H9 (cell line): ENCODE measurements at regions not wholly inside any gene's neighbourhood (a gene's known extent, or its start where the extent isn't known, plus 50 kb on each side); places are given as distances from the start of the nearest gene placed in this dataset.

Source experiments
- DNase-seq: peaks from one replicate; pipeline ENCODE4 v3.0.0-alpha.2; 2017
- H2AFZ ChIP-seq: one replicate; pipeline ENCODE4 v1.6.1; 2013; ENCODE audit warnings: mild to moderate bottlenecking, low read length, control low read depth, moderate library complexity
- H2AK5ac ChIP-seq: 2 replicates; pipeline ENCODE4 v1.6.1; 2013; ENCODE audit warnings: low read length, control low read depth, mixed read lengths; ENCODE audit not compliant: insufficient read length
- H2BK120ac ChIP-seq: one replicate; pipeline ENCODE4 v1.6.1; 2013; ENCODE audit warnings: low read depth, mild to moderate bottlenecking, low read length, control low read depth, inconsistent platforms; ENCODE audit not compliant: poor library complexity, severe bottlenecking
- H2BK12ac ChIP-seq: 2 replicates; pipeline ENCODE4 v1.6.1; 2013; ENCODE audit warnings: low read length, control low read depth, mixed read lengths, low read depth; ENCODE audit not compliant: insufficient read length
- H2BK15ac ChIP-seq: 2 replicates; pipeline ENCODE4 v1.6.1; 2013; ENCODE audit warnings: low read depth, low read length, control low read depth
- H2BK20ac ChIP-seq: one replicate; pipeline ENCODE4 v1.6.1; 2013; ENCODE audit warnings: low read depth, mild to moderate bottlenecking, low read length, control low read depth, inconsistent platforms; ENCODE audit not compliant: poor library complexity, severe bottlenecking
- H2BK5ac ChIP-seq: 2 replicates; pipeline ENCODE4 v1.6.1; 2013; ENCODE audit warnings: low read length, control low read depth, mixed read lengths; ENCODE audit not compliant: insufficient read length
- H3K14ac ChIP-seq: 2 replicates; pipeline ENCODE4 v1.6.1; 2013; ENCODE audit warnings: low read length, control low read depth; ENCODE audit not compliant: insufficient read depth
- H3K18ac ChIP-seq: 2 replicates; pipeline ENCODE4 v1.6.1; 2013; ENCODE audit warnings: low read depth, mild to moderate bottlenecking, mixed read lengths, low read length, control low read depth; ENCODE audit not compliant: insufficient read length
- H3K23ac ChIP-seq: 2 replicates; pipeline ENCODE4 v1.6.1; 2013; ENCODE audit warnings: low read length, control low read depth, mixed read lengths, low read depth; ENCODE audit not compliant: insufficient read length
- H3K23me2 ChIP-seq: 2 replicates; pipeline ENCODE4 v1.6.1; 2013; ENCODE audit warnings: low read depth, mild to moderate bottlenecking, mixed read lengths, low read length, control low read depth; ENCODE audit not compliant: insufficient read length, poor library complexity, severe bottlenecking
- H3K27ac ChIP-seq: 2 replicates; pipeline ENCODE4 v1.5.1; 2013; ENCODE audit warnings: low read length, control low read depth, mixed read lengths, low read depth; ENCODE audit not compliant: insufficient read length
- H3K27me3 ChIP-seq: 2 replicates; pipeline ENCODE4 v1.6.1; 2013; ENCODE audit warnings: low read length, control low read depth, inconsistent platforms; ENCODE audit not compliant: insufficient read depth
- H3K4ac ChIP-seq: 2 replicates; pipeline ENCODE4 v1.6.1; 2013; ENCODE audit warnings: low read depth, mild to moderate bottlenecking, control low read depth, inconsistent platforms, low read length, moderate library complexity
- H3K4me1 ChIP-seq: 2 replicates; pipeline ENCODE4 v1.6.1; 2013; ENCODE audit warnings: low read length, control low read depth, inconsistent platforms; ENCODE audit not compliant: insufficient read depth
- H3K4me2 ChIP-seq: 2 replicates; pipeline ENCODE4 v1.6.1; 2013; ENCODE audit warnings: low read length, control low read depth, mixed read lengths; ENCODE audit not compliant: insufficient read length, insufficient read depth
- H3K56ac ChIP-seq: 2 replicates; pipeline ENCODE4 v1.6.1; 2013; ENCODE audit warnings: low read depth, mild to moderate bottlenecking, mixed read lengths, low read length, control low read depth; ENCODE audit not compliant: insufficient read length
- H3K79me1 ChIP-seq: 2 replicates; pipeline ENCODE4 v1.6.1; 2013; ENCODE audit warnings: low read depth, mild to moderate bottlenecking, moderate library complexity, low read length, control low read depth, inconsistent platforms; ENCODE audit not compliant: insufficient read depth, poor library complexity, severe bottlenecking
- H3K79me2 ChIP-seq: 2 replicates; pipeline ENCODE4 v1.6.1; 2013; ENCODE audit warnings: low read length, control low read depth, inconsistent platforms; ENCODE audit not compliant: insufficient read depth
- H3K9ac ChIP-seq: 2 replicates; pipeline ENCODE4 v1.6.1; 2013; ENCODE audit warnings: low read length, control low read depth, mixed read lengths; ENCODE audit not compliant: insufficient read length; ENCODE audit errors: extremely low read depth
- H3K9me3 ChIP-seq: one replicate; pipeline ENCODE4 v1.6.1; 2013; ENCODE audit warnings: low read depth, low read length, inconsistent platforms; ENCODE audit not compliant: control insufficient read depth
- H3T11ph ChIP-seq: one replicate; pipeline ENCODE4 v1.6.1; 2013; ENCODE audit warnings: mild to moderate bottlenecking, low read length, control low read depth, inconsistent platforms
- H4K20me1 ChIP-seq: one replicate; pipeline ENCODE4 v1.6.1; 2013; ENCODE audit not compliant: control insufficient read depth, insufficient read length, insufficient read depth
- H4K5ac ChIP-seq: 2 replicates; pipeline ENCODE4 v1.6.1; 2013; ENCODE audit warnings: low read depth, mild to moderate bottlenecking, mixed read lengths, low read length, control low read depth; ENCODE audit not compliant: insufficient read length
- H4K8ac ChIP-seq: replicated peaks from 2 replicates; pipeline ENCODE4 v1.6.1; 2013; ENCODE audit warnings: low read length, control low read depth, mixed read lengths, low read depth; ENCODE audit not compliant: insufficient read length
- H4K91ac ChIP-seq: 2 replicates; pipeline ENCODE4 v1.6.1; 2013; ENCODE audit warnings: low read depth, mild to moderate bottlenecking, moderate library complexity, mixed read lengths, low read length, control low read depth; ENCODE audit not compliant: insufficient read length
- H3K27ac Mint-ChIP-seq, 3 experiments: 2 replicates in 2 of 3; 3 replicates in 1 of 3; pipeline ENCODE4 v1.8.0; 2020 to 2021; ENCODE audit warnings: mixed read lengths in 3 of 3, mild to moderate bottlenecking in 1 of 3, moderate library complexity in 1 of 3
- H3K27me3 Mint-ChIP-seq: 2 replicates; pipeline ENCODE4 v1.8.0; 2021; ENCODE audit warnings: low read depth, mild to moderate bottlenecking, moderate library complexity, mixed read lengths
- H3K36me3 Mint-ChIP-seq, 3 experiments: 2 replicates in 2 of 3; 3 replicates in 1 of 3; pipeline ENCODE4 v1.8.0; 2020 to 2021; ENCODE audit warnings: low read depth in 3 of 3, mixed read lengths in 3 of 3; ENCODE audit not compliant: insufficient read depth in 1 of 3
- H3K4me1 Mint-ChIP-seq, 2 experiments: 2 replicates each; pipeline ENCODE4 v1.8.0; 2020; ENCODE audit warnings: mixed read lengths in 2 of 2
- H3K4me3 Mint-ChIP-seq, 2 experiments: 2 replicates in 1 of 2; 3 replicates in 1 of 2; pipeline ENCODE4 v1.8.0; 2020 to 2021; ENCODE audit warnings: mild to moderate bottlenecking in 2 of 2, mixed read lengths in 2 of 2, moderate library complexity in 1 of 2
- H3K9me3 Mint-ChIP-seq, 2 experiments: 2 replicates in 1 of 2; 3 replicates in 1 of 2; pipeline ENCODE4 v1.8.0; 2020; ENCODE audit warnings: mild to moderate bottlenecking in 2 of 2, mixed read lengths in 2 of 2, moderate library complexity in 1 of 2
- WGBS: extraction: QIAGEN DNeasy Blood & Tissue Kit; methylation state at CpG from one replicate; pipeline ENCODE4 v1.1.7; 2013; ENCODE audit warnings: missing lambda C conversion rate, low lambda C conversion rate, mixed read lengths; ENCODE audit not compliant: insufficient read length; ENCODE audit errors: extremely low coverage; 5-methylcytosine and 5-hydroxymethylcytosine counted together
- TF ChIP-seq, protein P1 (sequence below): fragments of 200-600 bp; sonication (generic); conservative IDR thresholded peaks from 3 replicates; pipeline ENCODE4 v1.8.0; 2021; ENCODE audit warnings: antibody characterized with exemption, mild to moderate bottlenecking

DNA sequence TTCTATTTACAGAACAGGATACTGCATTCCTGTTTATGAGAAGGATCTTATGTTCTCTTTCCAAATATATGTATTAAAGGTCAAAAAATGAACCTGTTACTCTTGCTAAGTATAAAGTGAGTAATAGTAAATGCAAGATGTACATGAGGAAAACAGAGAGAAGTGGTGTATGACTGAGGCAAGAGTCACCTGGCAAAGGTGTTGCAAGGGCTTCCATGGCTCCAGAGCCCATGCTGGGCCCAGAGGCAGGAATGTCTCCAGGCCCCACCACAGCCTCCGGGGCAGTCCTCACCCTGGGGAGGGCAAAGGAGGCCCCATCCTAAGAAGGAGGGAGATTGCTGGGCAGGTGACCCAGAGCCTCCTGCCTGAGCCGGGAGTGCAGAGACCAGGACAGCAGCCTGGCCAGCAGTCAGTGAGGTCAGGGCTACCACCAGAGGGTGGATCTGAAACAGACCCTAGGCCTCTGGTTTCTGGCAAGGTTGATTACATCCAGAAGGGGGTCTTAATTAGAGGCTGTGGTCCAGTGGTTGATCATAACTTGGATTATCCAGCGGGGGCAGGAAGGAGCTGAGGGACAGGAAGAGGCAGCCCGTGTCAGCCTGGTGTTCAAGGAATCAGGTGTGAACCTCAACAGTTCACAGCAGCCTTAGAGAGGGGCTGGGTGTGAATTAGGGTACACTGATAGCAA, 57.3 kb upstream of the CPLX2 start:
- H3K23ac ChIP-seq, result no peak overlapping the region
- no peak overlapping the region for H2BK12ac ChIP-seq
- H3K27ac ChIP-seq, result no peak overlapping the region
- TF ChIP-seq, protein P1, sequence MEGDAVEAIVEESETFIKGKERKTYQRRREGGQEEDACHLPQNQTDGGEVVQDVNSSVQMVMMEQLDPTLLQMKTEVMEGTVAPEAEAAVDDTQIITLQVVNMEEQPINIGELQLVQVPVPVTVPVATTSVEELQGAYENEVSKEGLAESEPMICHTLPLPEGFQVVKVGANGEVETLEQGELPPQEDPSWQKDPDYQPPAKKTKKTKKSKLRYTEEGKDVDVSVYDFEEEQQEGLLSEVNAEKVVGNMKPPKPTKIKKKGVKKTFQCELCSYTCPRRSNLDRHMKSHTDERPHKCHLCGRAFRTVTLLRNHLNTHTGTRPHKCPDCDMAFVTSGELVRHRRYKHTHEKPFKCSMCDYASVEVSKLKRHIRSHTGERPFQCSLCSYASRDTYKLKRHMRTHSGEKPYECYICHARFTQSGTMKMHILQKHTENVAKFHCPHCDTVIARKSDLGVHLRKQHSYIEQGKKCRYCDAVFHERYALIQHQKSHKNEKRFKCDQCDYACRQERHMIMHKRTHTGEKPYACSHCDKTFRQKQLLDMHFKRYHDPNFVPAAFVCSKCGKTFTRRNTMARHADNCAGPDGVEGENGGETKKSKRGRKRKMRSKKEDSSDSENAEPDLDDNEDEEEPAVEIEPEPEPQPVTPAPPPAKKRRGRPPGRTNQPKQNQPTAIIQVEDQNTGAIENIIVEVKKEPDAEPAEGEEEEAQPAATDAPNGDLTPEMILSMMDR, result no peak
- H3K4me2 ChIP-seq, result no peak overlapping the region
- H2BK15ac ChIP-seq, result no peak overlapping the region
- no peak overlapping the region for H2AK5ac ChIP-seq
- no peak overlapping the region for H3K14ac ChIP-seq
- no peaks in the 10 kb centered on the region; the same call in 1 of the 2 replicates for H3K4me1 ChIP-seq
- Mint-ChIP-seq H3K4me1 (peaks cover 11 to 27% of the 10 kb centered on the region in 2 experiments), H3K4me3 (no peak overlapping the region), H3K9me3 (no peaks in the 10 kb centered on the region), H3K27me3 (peaks cover 5% of the 10 kb centered on the region; the same call in 1 of the 2 replicates), H3K36me3 (peaks cover 0 to 2% (median 0%) of the 10 kb centered on the region in 3 experiments; a peak in 1 of 7 replicates), H3K27ac (no peak overlapping the region; a peak in 1 of 7 replicates)
- no CpG with 5 or more reads among the region's 4 CpGs for WGBS
- H3K4ac ChIP-seq, result no peak overlapping the region
- no peaks in the 10 kb centered on the region for H3K79me1 ChIP-seq
- no peak overlapping the region for H4K91ac ChIP-seq
- H4K8ac ChIP-seq, result no peak overlapping the region
- H3K27me3 ChIP-seq, result no peaks in the 10 kb centered on the region
- H3K18ac ChIP-seq, result no peak overlapping the region
- no peaks in the 10 kb centered on the region for H3K23me2 ChIP-seq
- no peak overlapping the region for H2AFZ ChIP-seq
- H2BK120ac ChIP-seq, result no peak overlapping the region
- DNase-seq, result no peak
- no peak overlapping the region for H2BK20ac ChIP-seq
- H4K5ac ChIP-seq, result no peak overlapping the region
- no peaks in the 10 kb centered on the region for H4K20me1 ChIP-seq
- no peak overlapping the region for H3K9ac ChIP-seq
- no peaks in the 10 kb centered on the region for H3K9me3 ChIP-seq
- H3K56ac ChIP-seq, result no peak overlapping the region
- no peaks in the 10 kb centered on the region; the same call in 1 of the 2 replicates for H3K79me2 ChIP-seq
- H3T11ph ChIP-seq, result no peak overlapping the region
- no peak overlapping the region for H2BK5ac ChIP-seq
